Fibroblast of lung (primary cell): ENCODE measurements at regions not wholly inside any gene's neighbourhood (a gene's known extent, or its start where the extent isn't known, plus 50 kb on each side); places are given as distances from the start of the nearest gene placed in this dataset.

Experiments
- EZH2 ChIP-seq: IDR thresholded peaks from 2 replicates; pipeline ENCODE4 v1.5.1; 2012; ENCODE audit warnings: low read length, control low read depth, mild to moderate bottlenecking; ENCODE audit errors: missing control alignments
- TF ChIP-seq, protein P1 (sequence below), 2 donors: IDR thresholded peaks in 1 of 2; conservative IDR thresholded peaks in 1 of 2; 1 replicate in 1 of 2; 2 replicates in 1 of 2; pipeline ENCODE4 v1.5.1; 2011 to 2012; ENCODE audit warnings: low read length in 2 of 2, control low read depth in 1 of 2, inconsistent platforms in 1 of 2, low read depth in 1 of 2, mild to moderate bottlenecking in 1 of 2

GRCh38 chr2:33788044-33788443 lies 188.9 kb upstream of the FAM98A start:
- TF ChIP-seq, protein P1, sequence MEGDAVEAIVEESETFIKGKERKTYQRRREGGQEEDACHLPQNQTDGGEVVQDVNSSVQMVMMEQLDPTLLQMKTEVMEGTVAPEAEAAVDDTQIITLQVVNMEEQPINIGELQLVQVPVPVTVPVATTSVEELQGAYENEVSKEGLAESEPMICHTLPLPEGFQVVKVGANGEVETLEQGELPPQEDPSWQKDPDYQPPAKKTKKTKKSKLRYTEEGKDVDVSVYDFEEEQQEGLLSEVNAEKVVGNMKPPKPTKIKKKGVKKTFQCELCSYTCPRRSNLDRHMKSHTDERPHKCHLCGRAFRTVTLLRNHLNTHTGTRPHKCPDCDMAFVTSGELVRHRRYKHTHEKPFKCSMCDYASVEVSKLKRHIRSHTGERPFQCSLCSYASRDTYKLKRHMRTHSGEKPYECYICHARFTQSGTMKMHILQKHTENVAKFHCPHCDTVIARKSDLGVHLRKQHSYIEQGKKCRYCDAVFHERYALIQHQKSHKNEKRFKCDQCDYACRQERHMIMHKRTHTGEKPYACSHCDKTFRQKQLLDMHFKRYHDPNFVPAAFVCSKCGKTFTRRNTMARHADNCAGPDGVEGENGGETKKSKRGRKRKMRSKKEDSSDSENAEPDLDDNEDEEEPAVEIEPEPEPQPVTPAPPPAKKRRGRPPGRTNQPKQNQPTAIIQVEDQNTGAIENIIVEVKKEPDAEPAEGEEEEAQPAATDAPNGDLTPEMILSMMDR (conservative IDR thresholded peaks at IDR 0.05 in 1 of 2, IDR thresholded peaks at IDR 0.05 in 1 of 2; ENCODE audit: low read depth in 1 of 2, low read length in 2 of 2) = no peak
- no peak for TF ChIP-seq EZH2
